GM23338 (cell line): ENCODE measurements at regions not wholly inside any gene's neighbourhood (a gene's known extent, or its start where the extent isn't known, plus 50 kb on each side); places are given as distances from the start of the nearest gene placed in this dataset.

Experiments
- EZH2 ChIP-seq: fragments of 200-600 bp; sonication (generic); IDR thresholded peaks from one replicate; pipeline ENCODE4 v1.8.0; 2017; ENCODE audit warnings: antibody characterized with exemption, mild to moderate bottlenecking, low read depth; ENCODE audit not compliant: unreplicated experiment
- POLR2AphosphoS5 ChIP-seq: IDR thresholded peaks from 2 replicates; pipeline ENCODE4 v1.6.1; 2016; ENCODE audit warnings: antibody characterized with exemption, low read depth
- ZNF114 ChIP-seq: fragments of 250-450 bp; sonication (Bioruptor Pico); IDR thresholded peaks from 2 replicates; pipeline ENCODE4 v1.5.0; 2020; ENCODE audit warnings: mild to moderate bottlenecking, moderate library complexity
- TF ChIP-seq, protein P1 (sequence below), 2 experiments: fragments of 200-600 bp in 1 of 2; sonication (generic) in 1 of 2; conservative IDR thresholded peaks; 2 replicates each; pipeline versions ENCODE4 v1.5.1 to v1.6.1; 2016 to 2017; ENCODE audit warnings: antibody characterized with exemption in 2 of 2, low read depth in 2 of 2, mild to moderate bottlenecking in 2 of 2, moderate library complexity in 1 of 2

DNA sequence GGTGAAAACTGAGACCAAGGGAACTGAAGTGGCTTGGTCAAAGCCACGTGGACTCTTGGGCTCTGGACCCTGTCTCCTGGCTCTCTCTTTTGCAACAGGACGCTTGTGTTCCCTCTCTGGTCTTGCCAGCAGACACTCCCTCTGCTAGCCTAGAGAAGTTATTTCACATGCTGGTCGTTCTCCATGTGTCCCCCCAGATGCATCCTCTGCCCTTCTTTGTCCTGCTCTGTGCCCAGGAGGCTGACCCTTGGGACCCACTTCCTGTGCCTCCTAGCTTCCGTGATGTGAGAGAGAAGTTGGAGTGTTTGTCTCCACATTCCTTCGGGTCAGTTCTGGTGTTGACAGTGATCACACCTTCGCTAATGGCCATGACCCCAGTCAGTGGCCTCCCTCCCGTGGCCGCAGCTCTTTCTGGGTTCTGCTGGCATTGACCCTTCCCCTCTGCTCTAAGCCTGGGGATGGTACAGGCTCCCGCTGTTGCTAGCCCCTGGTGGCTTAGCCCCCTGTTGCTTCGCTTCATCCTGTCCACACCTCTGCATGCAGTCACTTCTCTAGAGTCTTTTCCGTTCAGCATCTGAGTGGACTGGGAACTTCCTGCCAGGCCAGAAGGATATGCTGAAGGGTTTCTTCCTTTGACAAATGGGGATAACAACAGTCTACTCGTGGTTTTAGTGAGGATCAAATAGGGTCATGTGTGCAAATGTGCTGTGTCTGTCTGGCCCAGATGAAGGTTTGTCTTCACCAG lies 70.1 kb upstream of the BMP2 start:
- TF ChIP-seq, protein P1, sequence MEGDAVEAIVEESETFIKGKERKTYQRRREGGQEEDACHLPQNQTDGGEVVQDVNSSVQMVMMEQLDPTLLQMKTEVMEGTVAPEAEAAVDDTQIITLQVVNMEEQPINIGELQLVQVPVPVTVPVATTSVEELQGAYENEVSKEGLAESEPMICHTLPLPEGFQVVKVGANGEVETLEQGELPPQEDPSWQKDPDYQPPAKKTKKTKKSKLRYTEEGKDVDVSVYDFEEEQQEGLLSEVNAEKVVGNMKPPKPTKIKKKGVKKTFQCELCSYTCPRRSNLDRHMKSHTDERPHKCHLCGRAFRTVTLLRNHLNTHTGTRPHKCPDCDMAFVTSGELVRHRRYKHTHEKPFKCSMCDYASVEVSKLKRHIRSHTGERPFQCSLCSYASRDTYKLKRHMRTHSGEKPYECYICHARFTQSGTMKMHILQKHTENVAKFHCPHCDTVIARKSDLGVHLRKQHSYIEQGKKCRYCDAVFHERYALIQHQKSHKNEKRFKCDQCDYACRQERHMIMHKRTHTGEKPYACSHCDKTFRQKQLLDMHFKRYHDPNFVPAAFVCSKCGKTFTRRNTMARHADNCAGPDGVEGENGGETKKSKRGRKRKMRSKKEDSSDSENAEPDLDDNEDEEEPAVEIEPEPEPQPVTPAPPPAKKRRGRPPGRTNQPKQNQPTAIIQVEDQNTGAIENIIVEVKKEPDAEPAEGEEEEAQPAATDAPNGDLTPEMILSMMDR (conservative IDR thresholded peaks at IDR 0.05; ENCODE audit: low read depth in 2 of 2): no peak
- TF ChIP-seq EZH2: no peak
- no peak for TF ChIP-seq ZNF114
- TF ChIP-seq POLR2AphosphoS5: no peak
